H9 (cell line): ENCODE measurements at regions not wholly inside any gene's neighbourhood (a gene's known extent, or its start where the extent isn't known, plus 50 kb on each side); places are given as distances from the start of the nearest gene placed in this dataset.
A peak's percentile ranks its signal among the peaks of the same experiment; 100 is the strongest.

Experiments used
- DNase-seq: peaks from one replicate; pipeline ENCODE4 v3.0.0-alpha.2; 2017
- H2AFZ ChIP-seq: one replicate; pipeline ENCODE4 v1.6.1; 2013; ENCODE audit warnings: mild to moderate bottlenecking, low read length, control low read depth, moderate library complexity
- H2AK5ac ChIP-seq: 2 replicates; pipeline ENCODE4 v1.6.1; 2013; ENCODE audit warnings: low read length, control low read depth, mixed read lengths; ENCODE audit not compliant: insufficient read length
- H2BK120ac ChIP-seq: one replicate; pipeline ENCODE4 v1.6.1; 2013; ENCODE audit warnings: low read depth, mild to moderate bottlenecking, low read length, control low read depth, inconsistent platforms; ENCODE audit not compliant: poor library complexity, severe bottlenecking
- H2BK12ac ChIP-seq: 2 replicates; pipeline ENCODE4 v1.6.1; 2013; ENCODE audit warnings: low read length, control low read depth, mixed read lengths, low read depth; ENCODE audit not compliant: insufficient read length
- H2BK15ac ChIP-seq: 2 replicates; pipeline ENCODE4 v1.6.1; 2013; ENCODE audit warnings: low read depth, low read length, control low read depth
- H2BK20ac ChIP-seq: one replicate; pipeline ENCODE4 v1.6.1; 2013; ENCODE audit warnings: low read depth, mild to moderate bottlenecking, low read length, control low read depth, inconsistent platforms; ENCODE audit not compliant: poor library complexity, severe bottlenecking
- H2BK5ac ChIP-seq: 2 replicates; pipeline ENCODE4 v1.6.1; 2013; ENCODE audit warnings: low read length, control low read depth, mixed read lengths; ENCODE audit not compliant: insufficient read length
- H3K14ac ChIP-seq: 2 replicates; pipeline ENCODE4 v1.6.1; 2013; ENCODE audit warnings: low read length, control low read depth; ENCODE audit not compliant: insufficient read depth
- H3K18ac ChIP-seq: 2 replicates; pipeline ENCODE4 v1.6.1; 2013; ENCODE audit warnings: low read depth, mild to moderate bottlenecking, mixed read lengths, low read length, control low read depth; ENCODE audit not compliant: insufficient read length
- H3K23ac ChIP-seq: 2 replicates; pipeline ENCODE4 v1.6.1; 2013; ENCODE audit warnings: low read length, control low read depth, mixed read lengths, low read depth; ENCODE audit not compliant: insufficient read length
- H3K23me2 ChIP-seq: 2 replicates; pipeline ENCODE4 v1.6.1; 2013; ENCODE audit warnings: low read depth, mild to moderate bottlenecking, mixed read lengths, low read length, control low read depth; ENCODE audit not compliant: insufficient read length, poor library complexity, severe bottlenecking
- H3K27ac ChIP-seq: 2 replicates; pipeline ENCODE4 v1.5.1; 2013; ENCODE audit warnings: low read length, control low read depth, mixed read lengths, low read depth; ENCODE audit not compliant: insufficient read length
- H3K27me3 ChIP-seq: 2 replicates; pipeline ENCODE4 v1.6.1; 2013; ENCODE audit warnings: low read length, control low read depth, inconsistent platforms; ENCODE audit not compliant: insufficient read depth
- H3K4ac ChIP-seq: 2 replicates; pipeline ENCODE4 v1.6.1; 2013; ENCODE audit warnings: low read depth, mild to moderate bottlenecking, control low read depth, inconsistent platforms, low read length, moderate library complexity
- H3K4me1 ChIP-seq: 2 replicates; pipeline ENCODE4 v1.6.1; 2013; ENCODE audit warnings: low read length, control low read depth, inconsistent platforms; ENCODE audit not compliant: insufficient read depth
- H3K4me2 ChIP-seq: 2 replicates; pipeline ENCODE4 v1.6.1; 2013; ENCODE audit warnings: low read length, control low read depth, mixed read lengths; ENCODE audit not compliant: insufficient read length, insufficient read depth
- H3K56ac ChIP-seq: 2 replicates; pipeline ENCODE4 v1.6.1; 2013; ENCODE audit warnings: low read depth, mild to moderate bottlenecking, mixed read lengths, low read length, control low read depth; ENCODE audit not compliant: insufficient read length
- H3K79me1 ChIP-seq: 2 replicates; pipeline ENCODE4 v1.6.1; 2013; ENCODE audit warnings: low read depth, mild to moderate bottlenecking, moderate library complexity, low read length, control low read depth, inconsistent platforms; ENCODE audit not compliant: insufficient read depth, poor library complexity, severe bottlenecking
- H3K79me2 ChIP-seq: 2 replicates; pipeline ENCODE4 v1.6.1; 2013; ENCODE audit warnings: low read length, control low read depth, inconsistent platforms; ENCODE audit not compliant: insufficient read depth
- H3K9ac ChIP-seq: 2 replicates; pipeline ENCODE4 v1.6.1; 2013; ENCODE audit warnings: low read length, control low read depth, mixed read lengths; ENCODE audit not compliant: insufficient read length; ENCODE audit errors: extremely low read depth
- H3K9me3 ChIP-seq: one replicate; pipeline ENCODE4 v1.6.1; 2013; ENCODE audit warnings: low read depth, low read length, inconsistent platforms; ENCODE audit not compliant: control insufficient read depth
- H3T11ph ChIP-seq: one replicate; pipeline ENCODE4 v1.6.1; 2013; ENCODE audit warnings: mild to moderate bottlenecking, low read length, control low read depth, inconsistent platforms
- H4K20me1 ChIP-seq: one replicate; pipeline ENCODE4 v1.6.1; 2013; ENCODE audit not compliant: control insufficient read depth, insufficient read length, insufficient read depth
- H4K5ac ChIP-seq: 2 replicates; pipeline ENCODE4 v1.6.1; 2013; ENCODE audit warnings: low read depth, mild to moderate bottlenecking, mixed read lengths, low read length, control low read depth; ENCODE audit not compliant: insufficient read length
- H4K8ac ChIP-seq: replicated peaks from 2 replicates; pipeline ENCODE4 v1.6.1; 2013; ENCODE audit warnings: low read length, control low read depth, mixed read lengths, low read depth; ENCODE audit not compliant: insufficient read length
- H4K91ac ChIP-seq: 2 replicates; pipeline ENCODE4 v1.6.1; 2013; ENCODE audit warnings: low read depth, mild to moderate bottlenecking, moderate library complexity, mixed read lengths, low read length, control low read depth; ENCODE audit not compliant: insufficient read length
- H3K27ac Mint-ChIP-seq, 3 experiments: 2 replicates in 2 of 3; 3 replicates in 1 of 3; pipeline ENCODE4 v1.8.0; 2020 to 2021; ENCODE audit warnings: mixed read lengths in 3 of 3, mild to moderate bottlenecking in 1 of 3, moderate library complexity in 1 of 3
- H3K27me3 Mint-ChIP-seq: 2 replicates; pipeline ENCODE4 v1.8.0; 2021; ENCODE audit warnings: low read depth, mild to moderate bottlenecking, moderate library complexity, mixed read lengths
- H3K36me3 Mint-ChIP-seq, 3 experiments: 2 replicates in 2 of 3; 3 replicates in 1 of 3; pipeline ENCODE4 v1.8.0; 2020 to 2021; ENCODE audit warnings: low read depth in 3 of 3, mixed read lengths in 3 of 3; ENCODE audit not compliant: insufficient read depth in 1 of 3
- H3K4me1 Mint-ChIP-seq, 2 experiments: 2 replicates each; pipeline ENCODE4 v1.8.0; 2020; ENCODE audit warnings: mixed read lengths in 2 of 2
- H3K4me3 Mint-ChIP-seq, 2 experiments: 2 replicates in 1 of 2; 3 replicates in 1 of 2; pipeline ENCODE4 v1.8.0; 2020 to 2021; ENCODE audit warnings: mild to moderate bottlenecking in 2 of 2, mixed read lengths in 2 of 2, moderate library complexity in 1 of 2
- H3K9me3 Mint-ChIP-seq, 2 experiments: 2 replicates in 1 of 2; 3 replicates in 1 of 2; pipeline ENCODE4 v1.8.0; 2020; ENCODE audit warnings: mild to moderate bottlenecking in 2 of 2, mixed read lengths in 2 of 2, moderate library complexity in 1 of 2
- CTCF ChIP-seq: fragments of 200-600 bp; sonication (generic); conservative IDR thresholded peaks from 3 replicates; pipeline ENCODE4 v1.8.0; 2021; ENCODE audit warnings: antibody characterized with exemption, mild to moderate bottlenecking
- WGBS: extraction: QIAGEN DNeasy Blood & Tissue Kit; methylation state at CpG from one replicate; pipeline ENCODE4 v1.1.7; 2013; ENCODE audit warnings: missing lambda C conversion rate, low lambda C conversion rate, mixed read lengths; ENCODE audit not compliant: insufficient read length; ENCODE audit errors: extremely low coverage; 5-methylcytosine and 5-hydroxymethylcytosine counted together

- DNase-seq, result no peak
- WGBS, result no CpG with 5 or more reads among the region's 5 CpGs
Measured at GRCh38 chr5:53429706-53430105, 50.7 kb upstream of the FST start.

More at GRCh38 chr5:53429706-53430105, 50.7 kb upstream of the FST start:
- no peaks in the 10 kb centered on the region for H3K9me3 Mint-ChIP-seq
- no peaks in the 10 kb centered on the region for H3K9me3 ChIP-seq
- H3K4ac ChIP-seq, result no peak overlapping the region
- H3K27me3 Mint-ChIP-seq, result no peaks in the 10 kb centered on the region
- H3K79me1 ChIP-seq, result no peaks in the 10 kb centered on the region
- no peak overlapping the region for H4K91ac ChIP-seq
- no peaks in the 10 kb centered on the region for H3K4me1 ChIP-seq
- H3K27me3 ChIP-seq, result no peaks in the 10 kb centered on the region
- H3K36me3 Mint-ChIP-seq, result no peaks in the 10 kb centered on the region
- H3K56ac ChIP-seq, result no peak overlapping the region
- H4K8ac ChIP-seq, result no peak overlapping the region
- no peak overlapping the region for H2BK20ac ChIP-seq
- no peak overlapping the region for H3K4me3 Mint-ChIP-seq
- no peak overlapping the region for H3K23ac ChIP-seq
- no peak overlapping the region for H2BK120ac ChIP-seq
- H3T11ph ChIP-seq, result no peak overlapping the region
- H3K4me1 Mint-ChIP-seq, result peaks cover 17 to 25% of the 10 kb centered on the region in 2 experiments
- H3K23me2 ChIP-seq, result no peaks in the 10 kb centered on the region
- no peak for TF ChIP-seq CTCF
- H2BK5ac ChIP-seq, result no peak overlapping the region
- no peak overlapping the region for H2AK5ac ChIP-seq
- no peak overlapping the region for H2AFZ ChIP-seq
- no peak overlapping the region for H3K9ac ChIP-seq
- no peak overlapping the region for H4K5ac ChIP-seq
- no peak overlapping the region for H2BK12ac ChIP-seq
- H2BK15ac ChIP-seq, result no peak overlapping the region
- H3K18ac ChIP-seq, result no peak overlapping the region
- H3K4me2 ChIP-seq, result no peak overlapping the region
- no peak overlapping the region for H3K27ac ChIP-seq
- no peaks in the 10 kb centered on the region for H4K20me1 ChIP-seq
- no peaks in the 10 kb centered on the region for H3K79me2 ChIP-seq
- H3K27ac Mint-ChIP-seq, result peak overlapping the region in 1 of 3 experiments; percentile 76; a peak in 1 of 7 replicates
- no peak overlapping the region for H3K14ac ChIP-seq
